ENCODE measurements at regions not wholly inside any gene's neighbourhood (a gene's known extent, or its start where the extent isn't known, plus 50 kb on each side); places are given as distances from the start of the nearest gene placed in this dataset.

- CTCF ChIA-PET (ENCODE audit: partially characterized antibody): no interaction called here
- no peak overlapping the region for H3K4me2 ChIP-seq (ENCODE audit: insufficient read depth in 1 of 2, low read depth in 2 of 2, low read length in 2 of 2)
Observed at GRCh38 chr3:23086831-23087230, 116.3 kb upstream of the UBE2E2 start.

More at GRCh38 chr3:23086831-23087230, 116.3 kb upstream of the UBE2E2 start:
- no peak overlapping the region for H2BK20ac ChIP-seq (ENCODE audit: low read length)
- no peak for FAIRE-seq
- no peak overlapping the region for H3K14ac ChIP-seq (ENCODE audit: insufficient read length)
- no peak overlapping the region for H3K56ac ChIP-seq (replicated peaks; ENCODE audit: insufficient read length, low read depth, low read length)
- H2AK5ac ChIP-seq (ENCODE audit: low read depth, low read length): no peak overlapping the region
- TF ChIP-seq CBX8 (IDR thresholded peaks at IDR 0.05; ENCODE audit: borderline replicate concordance, low read depth, low read length) (no peak), HDAC6 (IDR thresholded peaks at IDR 0.05; ENCODE audit: low read depth, low read length) (no peak), EGR1 (IDR thresholded peaks at IDR 0.05; ENCODE audit: borderline replicate concordance, low read depth, low read length) (no peak), SUZ12 (IDR thresholded peaks at IDR 0.05; ENCODE audit: low read length) (no peak), E2F6 (IDR thresholded peaks at IDR 0.05) (no peak), BACH1 (IDR thresholded peaks at IDR 0.05; ENCODE audit: low read length) (no peak), TAF1 (IDR thresholded peaks at IDR 0.05; ENCODE audit: low read depth, low read length) (no peak), SIN3A (conservative IDR thresholded peaks at IDR 0.05 in 1 of 2, IDR thresholded peaks at IDR 0.05 in 1 of 2; ENCODE audit: low read depth in 1 of 2, low read length in 2 of 2) (no peak), KDM5A (IDR thresholded peaks at IDR 0.05; ENCODE audit: low read length) (no peak), RAD21 (IDR thresholded peaks at IDR 0.05 in 1 of 2, conservative IDR thresholded peaks at IDR 0.05 in 1 of 2; ENCODE audit: low read depth in 2 of 2, low read length in 2 of 2) (no peak), YY1 (IDR thresholded peaks at IDR 0.05; ENCODE audit: low read depth, low read length) (no peak), SP2 (IDR thresholded peaks at IDR 0.05; ENCODE audit: low read length) (no peak), TAF7 (optimal IDR thresholded peaks at IDR 0.05; ENCODE audit: borderline replicate concordance, low read depth, low read length) (no peak), JUND (IDR thresholded peaks at IDR 0.05; ENCODE audit: low read length) (no peak), TBP (IDR thresholded peaks at IDR 0.05; ENCODE audit: low read depth, low read length) (no peak), POLR2AphosphoS5 (IDR thresholded peaks at IDR 0.05; ENCODE audit: low read depth, low read length) (no peak)
- H2BK15ac ChIP-seq (ENCODE audit: low read length): no peak overlapping the region
- no peak for DNase-seq (ENCODE audit: low read depth in 1 of 2, low spot score in 2 of 2)
- WGBS, 2 experiments (ENCODE audit: extremely low coverage in 1 of 2, insufficient coverage in 1 of 2, insufficient read length in 1 of 2, insufficient replicate concordance in 2 of 2, low coverage in 1 of 2, low lambda C conversion rate in 2 of 2, missing lambda C conversion rate in 1 of 2): 87% methylated on average over 2 of the region's 2 CpGs; no CpG with 5 or more reads in 1 of the 2 experiments
- no peak overlapping the region for H3K9ac ChIP-seq (replicated peaks in 1 of 4; ENCODE audit: extremely low read depth in 1 of 4, low read depth in 3 of 4, low read length in 3 of 4)
- no peak overlapping the region for H3K18ac ChIP-seq (ENCODE audit: extremely low read depth, low read length)
- H3K79me2 ChIP-seq (ENCODE audit: control insufficient read depth in 1 of 2, insufficient read depth in 2 of 2, low read length in 2 of 2): no peaks in the 10 kb centered on the region
- H3K36me3 ChIP-seq (ENCODE audit: control insufficient read depth in 2 of 4, insufficient read depth in 4 of 4, low read length in 3 of 4): no peaks in the 10 kb centered on the region
- H4K91ac ChIP-seq (replicated peaks; ENCODE audit: insufficient read length, low read length): no peak overlapping the region
- H3K9me3 ChIP-seq (ENCODE audit: insufficient read depth in 2 of 2, low read depth in 1 of 2, low read length in 1 of 2): no peaks in the 10 kb centered on the region
- H3K27me3 ChIP-seq (replicated peaks in 1 of 4; ENCODE audit: control insufficient read depth in 3 of 4, extremely low read depth in 1 of 4, insufficient read depth in 3 of 4, low read length in 3 of 4): no peaks in the 10 kb centered on the region
- H3K79me1 ChIP-seq (ENCODE audit: low read depth, low read length): no peaks in the 10 kb centered on the region
- H3K4me1 ChIP-seq (replicated peaks in 1 of 4; ENCODE audit: control insufficient read depth in 3 of 4, insufficient read depth in 4 of 4, low read length in 3 of 4): no peaks in the 10 kb centered on the region
- no peak overlapping the region for H4K8ac ChIP-seq (ENCODE audit: extremely low read depth, insufficient read depth, low read length)
- H3K4me3 ChIP-seq (ENCODE audit: extremely low read depth in 1 of 4, insufficient read depth in 2 of 4, low read depth in 3 of 4, low read length in 4 of 4): no peak overlapping the region
- no peak overlapping the region for H3K23ac ChIP-seq (ENCODE audit: insufficient read length)
- H2BK12ac ChIP-seq (ENCODE audit: low read depth, low read length): no peak overlapping the region
- POLR2A ChIA-PET (ENCODE audit: partially characterized antibody): no interaction called here
- H2BK120ac ChIP-seq (replicated peaks; ENCODE audit: low read depth, low read length): no peak overlapping the region
- H3K27ac ChIP-seq (ENCODE audit: low read depth, low read length): no peak overlapping the region
- no peak overlapping the region for H4K5ac ChIP-seq (ENCODE audit: insufficient read length, low read depth, low read length)
- no peak overlapping the region for H2AFZ ChIP-seq (ENCODE audit: low read length)
- H4K20me1 ChIP-seq (replicated peaks in 1 of 2; ENCODE audit: control insufficient read depth in 1 of 2, insufficient read depth in 2 of 2, low read length in 2 of 2): no peaks in the 10 kb centered on the region
- no peak overlapping the region for H2BK5ac ChIP-seq (ENCODE audit: low read depth, low read length)
- H3K23me2 ChIP-seq (ENCODE audit: low read depth, low read length): no peaks in the 10 kb centered on the region
- no peak overlapping the region for H3K4ac ChIP-seq (replicated peaks; ENCODE audit: insufficient read length, low read depth, low read length)

Measured in H1 (cell line).